ENCODE measurements at regions not wholly inside any gene's neighbourhood (a gene's known extent, or its start where the extent isn't known, plus 50 kb on each side); places are given as distances from the start of the nearest gene placed in this dataset.

GRCh38 chr10:69692267-69692666, 62.2 kb downstream of the FAM241B start:
- TF ChIP-seq CTCF (IDR thresholded peaks at IDR 0.05; ENCODE audit: low read depth, low read length, poor library complexity, severe bottlenecking) (no peak), EZH2phosphoT487 (IDR thresholded peaks at IDR 0.05; ENCODE audit: borderline replicate concordance, low read length) (no peak)
